HUES64 (cell line): ENCODE measurements at regions not wholly inside any gene's neighbourhood (a gene's known extent, or its start where the extent isn't known, plus 50 kb on each side); places are given as distances from the start of the nearest gene placed in this dataset.

Experiments
- H3K27ac ChIP-seq: 2 replicates; pipeline ENCODE4 v1.7.0; 2013; ENCODE audit warnings: low read depth, low read length, inconsistent platforms
- H3K27me3 ChIP-seq: 2 replicates; pipeline ENCODE4 v1.6.1; 2013; ENCODE audit warnings: mild to moderate bottlenecking, low read length; ENCODE audit not compliant: insufficient read depth
- H3K36me3 ChIP-seq: 2 replicates; pipeline ENCODE4 v1.6.1; 2013; ENCODE audit warnings: mild to moderate bottlenecking, low read length; ENCODE audit not compliant: insufficient read depth
- H3K4me1 ChIP-seq: 2 replicates; pipeline ENCODE4 v1.6.1; 2013; ENCODE audit warnings: mild to moderate bottlenecking, low read length, moderate library complexity; ENCODE audit not compliant: insufficient read depth
- H3K4me3 ChIP-seq: 2 replicates; pipeline ENCODE4 v1.5.1; 2013; ENCODE audit warnings: mild to moderate bottlenecking, low read length, moderate library complexity
- H3K9ac ChIP-seq: 2 replicates; pipeline ENCODE4 v1.6.1; 2013; ENCODE audit warnings: mild to moderate bottlenecking, low read depth, low read length
- H3K9me3 ChIP-seq: 2 replicates; pipeline ENCODE4 v1.6.1; 2013; ENCODE audit warnings: low read depth, low read length; ENCODE audit not compliant: insufficient read depth
- WGBS: fragments of 150-250, 120-280 bp; methylation state at CpG from one replicate; pipeline ENCODE4 v1.1.7; 2013; ENCODE audit warnings: missing lambda C conversion rate; 5-methylcytosine and 5-hydroxymethylcytosine counted together

DNA sequence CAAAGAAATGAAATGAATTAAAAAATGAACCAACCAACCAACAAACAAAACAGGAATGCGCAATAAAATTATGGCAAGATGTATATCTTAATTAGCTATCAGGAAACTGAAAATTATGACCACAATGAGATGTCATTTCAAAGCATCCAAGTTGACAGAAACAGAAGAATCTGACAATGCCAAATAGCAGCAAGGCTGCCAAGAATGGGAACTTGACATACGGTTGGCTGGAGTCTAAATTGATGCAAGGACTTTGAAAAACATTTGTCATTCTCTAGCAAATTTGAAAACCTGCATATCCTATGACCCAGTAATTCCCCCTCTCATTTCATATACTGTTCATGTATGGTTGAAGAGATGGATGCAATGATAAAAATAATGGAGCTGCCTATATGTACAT is 1262.6 kb downstream of the TBC1D22A start:
- H3K9me3 ChIP-seq: peaks cover 17% of the 10 kb centered on the region
- no peaks in the 10 kb centered on the region for H3K4me1 ChIP-seq
- 100% methylated on average over 1 of the region's 2 CpGs for WGBS
- H3K9ac ChIP-seq: no peak overlapping the region
- no peaks in the 10 kb centered on the region for H3K36me3 ChIP-seq
- no peak overlapping the region for H3K4me3 ChIP-seq
- H3K27me3 ChIP-seq: no peaks in the 10 kb centered on the region
- no peak overlapping the region for H3K27ac ChIP-seq

DNA sequence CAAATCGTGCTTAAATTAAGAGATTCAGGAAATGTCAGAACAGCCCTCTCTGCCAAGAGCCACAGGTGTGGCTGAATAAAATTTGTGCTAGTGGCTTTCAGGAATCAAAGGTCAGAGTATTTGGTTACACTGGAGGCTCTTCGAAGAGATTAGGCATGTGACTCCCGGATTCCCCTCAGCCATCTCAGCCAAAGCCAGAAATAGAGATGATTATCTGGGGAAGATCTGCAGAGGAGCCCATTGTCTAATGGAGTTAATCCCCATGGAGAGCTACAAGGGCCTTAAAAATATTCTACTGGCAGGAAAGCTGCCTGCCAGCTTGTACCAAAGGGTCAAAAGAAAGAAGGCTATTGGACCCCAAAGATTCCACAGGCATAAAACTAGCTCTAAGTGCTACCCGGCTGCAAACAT is 1259.5 kb downstream of the TBC1D22A start:
- H3K27me3 ChIP-seq: no peaks in the 10 kb centered on the region
- H3K36me3 ChIP-seq: no peaks in the 10 kb centered on the region
- H3K4me1 ChIP-seq: no peaks in the 10 kb centered on the region
- WGBS: 86% methylated on average over 4 of the region's 4 CpGs
- H3K9ac ChIP-seq: no peak overlapping the region
- H3K4me3 ChIP-seq: no peak overlapping the region
- peaks cover 39% of the 10 kb centered on the region for H3K9me3 ChIP-seq
- H3K27ac ChIP-seq: no peak overlapping the region

DNA sequence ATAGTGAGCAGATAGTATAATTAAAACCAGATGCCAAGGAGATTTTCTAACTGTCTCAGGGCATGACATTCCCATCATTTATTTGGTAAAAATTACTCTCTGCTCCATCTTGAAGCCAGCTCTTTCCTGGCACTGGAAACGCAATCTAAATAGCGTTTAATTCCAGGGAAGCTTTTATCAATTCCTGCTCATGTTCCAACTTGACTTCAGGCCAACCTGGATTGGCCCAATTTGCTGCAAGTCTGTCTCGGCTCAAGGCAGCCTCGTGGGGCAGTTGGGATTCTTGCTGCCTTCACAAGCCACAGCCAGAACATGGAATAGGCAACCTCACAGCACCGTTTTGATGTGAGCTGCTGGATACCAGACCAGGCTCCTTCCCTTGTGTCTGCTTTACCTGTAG is 1255.9 kb downstream of the TBC1D22A start:
- Histone ChIP-seq H3K27ac (no peak overlapping the region), H3K36me3 (no peaks in the 10 kb centered on the region), H3K9me3 (peaks cover 42% of the 10 kb centered on the region), H3K27me3 (no peaks in the 10 kb centered on the region), H3K4me1 (no peaks in the 10 kb centered on the region), H3K9ac (no peak overlapping the region), H3K4me3 (no peak overlapping the region)
- WGBS: 90% methylated on average over 5 of the region's 5 CpGs

DNA sequence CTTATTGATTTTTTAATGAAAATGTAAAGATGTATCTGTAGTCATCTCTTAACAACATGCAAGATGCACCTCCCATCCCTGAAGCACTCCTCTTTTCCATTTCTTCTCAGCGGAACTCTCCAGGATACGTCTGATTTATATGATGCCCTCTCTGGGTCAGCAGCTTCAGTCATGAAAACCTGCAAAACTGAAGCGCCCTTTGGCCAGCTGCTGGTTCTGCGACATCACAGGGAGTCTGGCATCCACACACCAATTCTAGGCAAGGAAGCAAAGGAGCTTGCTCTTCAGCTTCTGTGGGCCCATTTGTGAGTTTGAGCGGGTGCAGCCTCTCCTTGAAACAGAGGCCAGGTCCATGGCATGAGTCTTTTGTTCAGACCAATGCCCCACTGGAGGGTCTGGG is 1253.3 kb downstream of the TBC1D22A start:
- Histone ChIP-seq H3K27ac (no peak overlapping the region), H3K9me3 (peaks cover 31% of the 10 kb centered on the region), H3K36me3 (no peaks in the 10 kb centered on the region), H3K4me3 (no peak overlapping the region), H3K9ac (no peak overlapping the region), H3K4me1 (no peaks in the 10 kb centered on the region), H3K27me3 (no peaks in the 10 kb centered on the region)
- WGBS: 95% methylated on average over 5 of the region's 5 CpGs

DNA sequence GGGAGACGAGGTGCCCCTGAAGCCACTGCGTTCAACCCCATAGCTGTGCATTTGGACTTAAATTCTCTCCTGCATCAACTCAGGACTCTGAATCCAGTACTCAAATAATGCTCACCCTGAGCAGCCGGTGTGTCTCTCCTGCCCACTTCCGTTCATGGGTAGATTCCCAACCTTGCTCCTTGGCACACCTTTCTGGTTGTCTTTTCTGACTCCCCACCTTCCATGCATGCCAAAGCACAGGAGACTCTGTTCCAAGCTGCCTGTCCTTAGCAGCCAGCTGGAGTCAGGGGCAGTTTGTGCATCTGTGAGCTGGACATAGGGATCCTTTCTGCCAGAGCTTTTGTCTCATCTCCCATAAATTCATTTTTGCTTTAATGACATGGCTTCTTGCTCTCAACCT is 1242.5 kb downstream of the TBC1D22A start:
- no peak overlapping the region for H3K4me3 ChIP-seq
- no peaks in the 10 kb centered on the region for H3K27me3 ChIP-seq
- no peaks in the 10 kb centered on the region for H3K4me1 ChIP-seq
- no peaks in the 10 kb centered on the region for H3K36me3 ChIP-seq
- 92% methylated on average over 4 of the region's 4 CpGs for WGBS
- H3K9ac ChIP-seq: no peak overlapping the region
- H3K27ac ChIP-seq: no peak overlapping the region
- no peaks in the 10 kb centered on the region; the same call in 1 of the 2 replicates for H3K9me3 ChIP-seq

DNA sequence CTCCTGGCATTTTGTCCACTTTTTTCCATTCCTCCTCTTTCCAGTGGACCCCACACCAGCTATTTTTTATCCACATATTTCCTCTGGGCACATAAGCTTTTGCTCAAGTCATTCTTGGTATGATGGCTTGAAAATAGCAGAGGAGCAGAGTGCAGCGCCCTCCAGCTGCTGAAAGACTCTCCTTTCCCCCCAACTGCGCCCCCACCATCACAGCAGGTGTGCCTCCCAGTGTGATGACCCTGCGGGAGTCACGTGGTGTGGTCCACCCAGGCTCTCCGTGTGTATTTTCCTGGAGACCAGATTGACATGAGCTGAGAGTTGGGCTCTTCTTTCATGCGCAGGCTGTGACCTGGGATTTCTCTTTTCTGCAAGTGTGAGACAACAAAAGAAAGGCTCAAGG is 1241.6 kb downstream of the TBC1D22A start:
- H3K9ac ChIP-seq: no peak overlapping the region
- WGBS: 62% methylated on average over 6 of the region's 6 CpGs

DNA sequence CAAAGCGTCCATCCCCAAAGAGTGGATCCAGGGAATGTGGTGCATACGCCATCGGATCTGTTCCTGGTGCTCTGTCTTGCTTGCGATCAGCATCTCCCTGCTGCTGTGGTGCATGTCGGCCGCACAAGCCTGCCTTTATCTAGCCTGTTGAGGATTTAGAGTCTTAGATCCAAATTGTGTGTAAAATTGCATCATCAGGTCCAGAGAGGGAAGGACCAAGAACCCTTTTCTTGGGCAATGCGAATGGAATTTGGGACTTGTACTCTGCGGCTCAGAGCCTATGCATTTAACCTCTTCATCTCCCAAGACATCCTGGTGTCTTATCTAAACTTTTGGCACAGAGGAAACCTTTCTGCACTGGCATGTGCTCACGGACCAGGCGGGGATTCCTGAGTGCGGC is 1238.7 kb downstream of the TBC1D22A start:
- no peaks in the 10 kb centered on the region for H3K27me3 ChIP-seq
- no peak overlapping the region for H3K4me3 ChIP-seq
- 89% methylated on average over 11 of the region's 11 CpGs for WGBS
- no peaks in the 10 kb centered on the region for H3K4me1 ChIP-seq
- H3K36me3 ChIP-seq: no peaks in the 10 kb centered on the region
- no peak overlapping the region for H3K9ac ChIP-seq
- H3K27ac ChIP-seq: no peak overlapping the region
- peaks cover 2% of the 10 kb centered on the region; the same call in 1 of the 2 replicates for H3K9me3 ChIP-seq

More for the DNA sequence above, 1241.6 kb downstream of the TBC1D22A start:
- Histone ChIP-seq H3K27me3 (no peaks in the 10 kb centered on the region), H3K27ac (no peak overlapping the region), H3K4me3 (no peak overlapping the region), H3K36me3 (no peaks in the 10 kb centered on the region), H3K4me1 (no peaks in the 10 kb centered on the region), H3K9me3 (peaks cover 2% of the 10 kb centered on the region; the same call in 1 of the 2 replicates)

DNA sequence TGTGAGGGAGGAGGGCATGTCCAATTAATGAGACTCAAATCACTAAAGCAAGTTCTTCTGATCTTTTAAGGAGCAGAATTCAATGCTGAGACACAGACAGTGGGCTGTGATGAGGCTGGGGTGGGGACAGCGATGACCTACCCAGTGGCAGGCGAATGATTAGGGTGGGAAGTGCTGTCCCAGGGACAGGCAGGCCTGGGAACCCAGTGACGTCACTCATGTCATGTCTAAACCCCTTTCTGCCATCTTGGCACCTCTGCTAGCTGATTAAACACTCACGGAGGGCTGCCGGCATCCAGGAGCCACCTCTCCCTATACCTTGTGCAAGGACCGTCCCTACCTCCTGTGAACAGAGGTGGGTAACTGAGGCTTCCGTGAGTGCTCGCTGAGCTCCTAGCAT is 1235.2 kb downstream of the TBC1D22A start:
- Histone ChIP-seq H3K27ac (no peak overlapping the region), H3K9me3 (peaks cover 9% of the 10 kb centered on the region; the same call in 1 of the 2 replicates), H3K27me3 (no peaks in the 10 kb centered on the region), H3K9ac (no peak overlapping the region), H3K36me3 (no peaks in the 10 kb centered on the region), H3K4me3 (no peak overlapping the region), H3K4me1 (no peaks in the 10 kb centered on the region)
- WGBS: 90% methylated on average over 8 of the region's 8 CpGs

DNA sequence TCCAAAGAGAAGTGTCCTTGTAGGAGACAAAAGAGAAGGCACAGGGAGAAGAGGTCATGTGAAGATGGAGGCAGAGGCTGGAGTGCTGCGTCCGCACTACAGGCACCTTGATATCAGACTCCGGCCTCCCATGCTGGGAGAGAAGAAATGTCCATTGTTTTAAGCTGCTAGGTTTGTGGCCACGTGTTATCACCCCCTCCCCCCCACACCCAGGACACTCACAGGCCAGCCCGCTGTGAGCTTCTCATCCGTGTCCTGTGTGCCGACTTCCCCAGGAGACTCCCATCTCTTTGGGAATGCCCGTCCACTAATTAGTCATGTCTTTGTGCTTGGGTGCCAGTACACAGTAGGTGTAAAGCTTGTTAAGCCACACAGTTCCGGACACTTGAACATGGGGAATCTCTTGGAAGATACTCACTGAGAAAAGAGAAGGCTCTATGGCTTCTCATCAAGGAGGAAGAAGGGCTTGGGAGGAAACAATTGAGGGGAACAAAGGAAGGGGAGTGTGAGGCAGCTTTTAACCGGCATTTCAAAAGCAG is 1234.7 kb downstream of the TBC1D22A start:
- H3K4me1 ChIP-seq: no peaks in the 10 kb centered on the region
- H3K27me3 ChIP-seq: no peaks in the 10 kb centered on the region
- no peak overlapping the region for H3K4me3 ChIP-seq
- peaks cover 13% of the 10 kb centered on the region; the same call in 1 of the 2 replicates for H3K9me3 ChIP-seq
- no peak overlapping the region for H3K27ac ChIP-seq
- WGBS: 80% methylated on average over 10 of the region's 10 CpGs
- no peak overlapping the region for H3K9ac ChIP-seq
- no peaks in the 10 kb centered on the region for H3K36me3 ChIP-seq

DNA sequence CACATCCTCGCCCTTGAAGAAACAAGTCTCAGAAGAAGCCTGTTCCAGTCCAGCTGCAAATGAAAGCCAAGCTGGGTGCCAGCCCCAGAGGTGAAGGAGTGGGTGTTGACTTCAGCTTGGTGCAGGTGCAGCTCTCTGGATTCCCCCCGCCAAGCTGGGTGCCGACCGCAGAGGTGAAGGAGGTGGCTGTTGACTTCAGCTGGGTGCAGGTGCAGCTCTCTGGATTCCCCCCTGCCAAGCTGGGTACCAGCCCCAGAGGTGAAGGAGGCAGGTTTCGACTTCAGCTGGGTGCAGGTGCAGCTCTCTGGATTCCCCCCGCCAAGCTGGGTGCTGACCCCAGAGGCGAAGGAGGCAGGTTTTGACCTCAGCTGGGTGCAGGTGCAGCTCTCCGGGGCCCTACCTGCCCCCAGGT is 1234.0 kb downstream of the TBC1D22A start:
- Histone ChIP-seq H3K9me3 (peaks cover 16% of the 10 kb centered on the region; the same call in 1 of the 2 replicates), H3K27me3 (no peaks in the 10 kb centered on the region), H3K4me3 (no peak overlapping the region), H3K36me3 (no peaks in the 10 kb centered on the region), H3K27ac (no peak overlapping the region), H3K4me1 (no peaks in the 10 kb centered on the region), H3K9ac (no peak overlapping the region)
- 96% methylated on average over 8 of the region's 8 CpGs for WGBS

DNA sequence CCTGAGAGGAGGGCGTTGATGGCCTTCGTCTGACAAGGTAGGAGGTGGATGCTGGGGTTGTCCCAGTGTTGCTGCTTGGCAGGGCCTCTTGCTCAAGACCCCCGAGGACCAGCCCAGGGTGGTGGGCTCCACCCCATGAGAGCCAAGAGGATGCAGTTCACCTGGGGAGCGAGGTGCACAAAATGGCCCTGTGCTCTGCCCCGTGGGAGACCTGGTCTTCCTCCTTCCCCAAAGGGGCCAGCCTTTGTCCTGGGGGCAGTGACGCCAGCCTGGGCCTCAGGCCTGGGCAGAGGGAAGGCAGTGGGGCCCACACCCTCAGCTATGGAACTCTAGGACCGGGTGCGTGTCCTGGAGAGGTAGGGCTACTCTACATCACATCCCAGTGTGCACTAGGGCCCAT is 1233.3 kb downstream of the TBC1D22A start:
- 92% methylated on average over 8 of the region's 8 CpGs for WGBS
- no peak overlapping the region for H3K27ac ChIP-seq

DNA sequence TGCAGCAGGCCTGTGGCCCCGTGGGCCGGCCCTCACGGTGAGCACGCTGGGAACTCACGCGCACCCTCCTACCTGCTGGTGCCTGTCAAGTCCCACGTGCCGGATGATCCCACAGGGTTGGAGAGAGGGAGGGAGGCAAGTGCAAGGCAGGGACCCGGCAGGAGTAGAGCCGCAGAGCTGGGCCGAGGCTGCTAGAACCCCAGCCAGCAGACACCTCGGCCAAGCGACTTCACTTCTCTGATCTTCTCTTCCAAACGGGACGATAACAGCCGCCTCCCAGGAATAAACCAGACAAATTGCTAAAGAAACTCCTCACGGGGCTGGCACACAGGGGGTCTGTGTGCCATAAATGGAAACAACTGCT is 1232.8 kb downstream of the TBC1D22A start:
- 93% methylated on average over 17 of the region's 17 CpGs for WGBS
- no peak overlapping the region for H3K9ac ChIP-seq
- H3K4me3 ChIP-seq: no peak overlapping the region
- no peaks in the 10 kb centered on the region for H3K4me1 ChIP-seq
- no peaks in the 10 kb centered on the region for H3K27me3 ChIP-seq
- peaks cover 28% of the 10 kb centered on the region for H3K9me3 ChIP-seq
- H3K27ac ChIP-seq: no peak overlapping the region
- H3K36me3 ChIP-seq: no peaks in the 10 kb centered on the region

More for the DNA sequence above, 1233.3 kb downstream of the TBC1D22A start:
- Histone ChIP-seq H3K4me3 (no peak overlapping the region), H3K9me3 (peaks cover 23% of the 10 kb centered on the region; the same call in 1 of the 2 replicates), H3K36me3 (no peaks in the 10 kb centered on the region), H3K9ac (no peak overlapping the region), H3K27me3 (no peaks in the 10 kb centered on the region), H3K4me1 (no peaks in the 10 kb centered on the region)
